ENCODE measurements at regions not wholly inside any gene's neighbourhood (a gene's known extent, or its start where the extent isn't known, plus 50 kb on each side); places are given as distances from the start of the nearest gene placed in this dataset.
A peak's percentile ranks its signal among the peaks of the same experiment; 100 is the strongest.

GRCh38 chr3:116767726-116768125, 58.1 kb downstream of the TUSC7 start:
- DNase-seq (ENCODE audit: low read depth): no peak

- peak; percentile 74 for DNase-seq (ENCODE audit: low read depth)
Observed at GRCh38 chr3:116770815-116771450, 61.4 kb downstream of the TUSC7 start.

GRCh38 chr3:116776880-116777785, 67.6 kb downstream of the TUSC7 start:
- DNase-seq (ENCODE audit: low read depth): no peak

- no peak for DNase-seq (ENCODE audit: low read depth)
Observed at GRCh38 chr3:116785226-116785625, 75.6 kb downstream of the TUSC7 start.

- no peak for DNase-seq (ENCODE audit: low read depth)
Observed at GRCh38 chr3:116802651-116803050, 93.1 kb downstream of the TUSC7 start.

- DNase-seq (ENCODE audit: low read depth): no peak
Observed at GRCh38 chr3:116806351-116806750, 96.8 kb downstream of the TUSC7 start.

GRCh38 chr3:116808725-116809124, 99.1 kb downstream of the TUSC7 start:
- no peak for DNase-seq (ENCODE audit: low read depth)

GRCh38 chr3:116809208-116809607, 99.6 kb downstream of the TUSC7 start:
- no peak for DNase-seq (ENCODE audit: low read depth)

GRCh38 chr3:116811754-116812153, 102.2 kb downstream of the TUSC7 start:
- no peak for DNase-seq (ENCODE audit: low read depth)

GRCh38 chr3:116812949-116813348, 103.4 kb downstream of the TUSC7 start:
- no peak for DNase-seq (ENCODE audit: low read depth)

GRCh38 chr3:116815321-116815720, 105.7 kb downstream of the TUSC7 start:
- DNase-seq (ENCODE audit: low read depth): no peak

GRCh38 chr3:116815831-116816588, 106.4 kb downstream of the TUSC7 start:
- DNase-seq (ENCODE audit: low read depth): no peak

GRCh38 chr3:116821371-116821770, 111.8 kb downstream of the TUSC7 start:
- no peak for DNase-seq (ENCODE audit: low read depth)

GRCh38 chr3:116824208-116824607, 114.6 kb downstream of the TUSC7 start:
- DNase-seq (ENCODE audit: low read depth): no peak

- no peak for DNase-seq (ENCODE audit: low read depth)
Observed at GRCh38 chr3:116833202-116833601, 123.6 kb downstream of the TUSC7 start.

- no peak for DNase-seq (ENCODE audit: low read depth)
Observed at GRCh38 chr3:116834816-116835215, 125.2 kb downstream of the TUSC7 start.

GRCh38 chr3:116835658-116836057, 126.1 kb downstream of the TUSC7 start:
- no peak for DNase-seq (ENCODE audit: low read depth)

- no peak for DNase-seq (ENCODE audit: low read depth)
Observed at GRCh38 chr3:116836286-116836685, 126.7 kb downstream of the TUSC7 start.

GRCh38 chr3:116837483-116837882, 127.9 kb downstream of the TUSC7 start:
- DNase-seq (ENCODE audit: low read depth): no peak

- DNase-seq (ENCODE audit: low read depth): no peak
Observed at GRCh38 chr3:116841003-116841735, 131.6 kb downstream of the TUSC7 start.

- no peak for DNase-seq (ENCODE audit: low read depth)
Observed at GRCh38 chr3:116842254-116842957, 132.8 kb downstream of the TUSC7 start.
